ENCODE measurements at regions not wholly inside any gene's neighbourhood (a gene's known extent, or its start where the extent isn't known, plus 50 kb on each side); places are given as distances from the start of the nearest gene placed in this dataset.

DNA sequence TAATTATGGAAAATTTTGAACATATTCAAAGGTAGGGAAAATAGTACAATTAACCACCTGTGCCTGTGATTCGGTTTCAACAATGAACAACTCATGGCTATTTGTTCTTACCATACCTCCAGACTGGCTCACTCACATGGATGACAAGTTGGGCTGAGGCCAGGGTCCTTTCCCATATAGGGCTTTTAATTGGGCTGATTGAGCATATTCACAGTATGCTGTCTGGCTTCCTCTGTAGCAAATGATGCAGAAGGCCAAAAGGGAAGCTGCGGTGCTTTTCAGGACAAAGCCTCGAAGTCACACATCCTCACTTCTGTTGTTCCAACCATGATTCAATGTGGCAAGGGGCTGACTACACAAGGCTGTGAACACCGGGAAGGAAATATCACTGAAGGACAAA lies 297.5 kb upstream of the SLC16A7 start:
- TF ChIP-seq, protein P1, sequence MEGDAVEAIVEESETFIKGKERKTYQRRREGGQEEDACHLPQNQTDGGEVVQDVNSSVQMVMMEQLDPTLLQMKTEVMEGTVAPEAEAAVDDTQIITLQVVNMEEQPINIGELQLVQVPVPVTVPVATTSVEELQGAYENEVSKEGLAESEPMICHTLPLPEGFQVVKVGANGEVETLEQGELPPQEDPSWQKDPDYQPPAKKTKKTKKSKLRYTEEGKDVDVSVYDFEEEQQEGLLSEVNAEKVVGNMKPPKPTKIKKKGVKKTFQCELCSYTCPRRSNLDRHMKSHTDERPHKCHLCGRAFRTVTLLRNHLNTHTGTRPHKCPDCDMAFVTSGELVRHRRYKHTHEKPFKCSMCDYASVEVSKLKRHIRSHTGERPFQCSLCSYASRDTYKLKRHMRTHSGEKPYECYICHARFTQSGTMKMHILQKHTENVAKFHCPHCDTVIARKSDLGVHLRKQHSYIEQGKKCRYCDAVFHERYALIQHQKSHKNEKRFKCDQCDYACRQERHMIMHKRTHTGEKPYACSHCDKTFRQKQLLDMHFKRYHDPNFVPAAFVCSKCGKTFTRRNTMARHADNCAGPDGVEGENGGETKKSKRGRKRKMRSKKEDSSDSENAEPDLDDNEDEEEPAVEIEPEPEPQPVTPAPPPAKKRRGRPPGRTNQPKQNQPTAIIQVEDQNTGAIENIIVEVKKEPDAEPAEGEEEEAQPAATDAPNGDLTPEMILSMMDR (IDR thresholded peaks at IDR 0.05): no peak
- no peak for TF ChIP-seq POLR2A (IDR thresholded peaks at IDR 0.05)
